Osteoblast (primary cell): ENCODE measurements at regions not wholly inside any gene's neighbourhood (a gene's known extent, or its start where the extent isn't known, plus 50 kb on each side); places are given as distances from the start of the nearest gene placed in this dataset.

Experiments used
- DNase-seq: peaks from one replicate; pipeline ENCODE4 v3.0.0; 2011; ENCODE audit warnings: low spot score, mixed read lengths; ENCODE audit not compliant: insufficient read length; ENCODE audit errors: missing footprints
- H2AFZ ChIP-seq: 2 replicates; pipeline ENCODE4 v1.6.0; 2011; ENCODE audit warnings: mild to moderate bottlenecking, low read length
- H3K27ac ChIP-seq: 2 replicates; pipeline ENCODE4 v1.5.1; 2011; ENCODE audit warnings: mild to moderate bottlenecking, low read depth, low read length, moderate library complexity
- H3K27me3 ChIP-seq: 2 replicates; pipeline ENCODE4 v1.6.0; 2012; ENCODE audit warnings: mild to moderate bottlenecking, control low read depth, inconsistent platforms, low read length, moderate library complexity; ENCODE audit not compliant: insufficient read depth
- H3K36me3 ChIP-seq: 2 replicates; pipeline ENCODE4 v1.5.1; 2011; ENCODE audit warnings: mild to moderate bottlenecking, low read length, control low read depth, moderate library complexity; ENCODE audit not compliant: insufficient read depth
- H3K4me1 ChIP-seq: 2 replicates; pipeline ENCODE4 v1.5.1; 2011; ENCODE audit warnings: mild to moderate bottlenecking, low read length, control low read depth, moderate library complexity; ENCODE audit not compliant: insufficient read depth
- H3K4me2 ChIP-seq: 2 replicates; pipeline ENCODE4 v1.6.0; 2011; ENCODE audit warnings: mild to moderate bottlenecking, low read length; ENCODE audit not compliant: insufficient read depth
- H3K4me3 ChIP-seq: fragments of 200-600 bp; sonication (generic); 3 replicates; pipeline ENCODE4 v1.5.1; 2012; ENCODE audit warnings: mild to moderate bottlenecking, low read length, inconsistent platforms; ENCODE audit not compliant: insufficient read depth
- H3K79me2 ChIP-seq: 2 replicates; pipeline ENCODE4 v1.6.0; 2012; ENCODE audit warnings: mild to moderate bottlenecking, low read length, control low read depth, inconsistent platforms; ENCODE audit not compliant: insufficient read depth
- H3K9me3 ChIP-seq: 2 replicates; pipeline ENCODE4 v1.5.1; 2011; ENCODE audit warnings: low read depth, low read length, control low read depth
- H4K20me1 ChIP-seq: 2 replicates; pipeline ENCODE4 v1.6.0; 2012; ENCODE audit warnings: mild to moderate bottlenecking, low read length, control low read depth; ENCODE audit not compliant: insufficient read depth
- TF ChIP-seq, protein P1 (sequence below): IDR thresholded peaks from 2 replicates; pipeline ENCODE4 v1.5.1; 2011; ENCODE audit warnings: mild to moderate bottlenecking, low read depth, low read length, moderate library complexity; ENCODE audit errors: extremely low read depth

DNA sequence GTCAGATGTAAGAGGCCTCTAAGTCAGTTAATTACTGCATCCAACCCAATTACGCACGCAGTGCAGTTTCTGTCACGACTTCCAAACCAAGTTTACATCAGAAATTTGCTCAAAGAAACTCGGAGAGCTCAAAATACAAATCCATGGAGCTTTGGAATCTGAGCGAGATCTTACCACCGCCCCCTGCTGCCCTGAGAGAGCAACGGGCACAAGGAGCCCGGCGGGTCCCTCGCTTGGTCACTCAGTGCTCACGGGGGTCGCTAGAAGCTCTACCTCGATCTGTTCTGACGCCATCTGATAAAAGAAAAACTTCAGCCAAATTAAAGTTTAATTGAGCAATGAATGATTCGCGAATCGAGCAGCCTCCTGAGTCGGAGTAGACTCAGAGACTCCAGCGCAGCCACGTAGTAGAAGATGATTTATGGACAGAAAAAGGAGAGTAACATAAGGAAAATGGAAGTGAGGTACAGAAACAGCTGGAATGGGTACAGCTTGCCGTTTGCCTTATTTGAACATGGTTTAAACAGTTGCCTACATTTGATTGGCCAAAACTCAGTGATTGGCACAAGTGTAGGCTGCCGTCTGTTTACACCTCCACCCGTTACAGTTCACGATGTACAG, 232.7 kb upstream of the ATP10A start:
- Histone ChIP-seq H3K9me3 (no peaks in the 10 kb centered on the region), H3K4me2 (no peak overlapping the region), H3K27me3 (no peaks in the 10 kb centered on the region), H3K79me2 (no peaks in the 10 kb centered on the region), H2AFZ (peak overlapping the region; percentile 42), H3K27ac (no peak overlapping the region), H4K20me1 (no peaks in the 10 kb centered on the region), H3K4me3 (no peak overlapping the region), H3K36me3 (no peaks in the 10 kb centered on the region), H3K4me1 (peaks cover 2% of the 10 kb centered on the region)
- TF ChIP-seq, protein P1, sequence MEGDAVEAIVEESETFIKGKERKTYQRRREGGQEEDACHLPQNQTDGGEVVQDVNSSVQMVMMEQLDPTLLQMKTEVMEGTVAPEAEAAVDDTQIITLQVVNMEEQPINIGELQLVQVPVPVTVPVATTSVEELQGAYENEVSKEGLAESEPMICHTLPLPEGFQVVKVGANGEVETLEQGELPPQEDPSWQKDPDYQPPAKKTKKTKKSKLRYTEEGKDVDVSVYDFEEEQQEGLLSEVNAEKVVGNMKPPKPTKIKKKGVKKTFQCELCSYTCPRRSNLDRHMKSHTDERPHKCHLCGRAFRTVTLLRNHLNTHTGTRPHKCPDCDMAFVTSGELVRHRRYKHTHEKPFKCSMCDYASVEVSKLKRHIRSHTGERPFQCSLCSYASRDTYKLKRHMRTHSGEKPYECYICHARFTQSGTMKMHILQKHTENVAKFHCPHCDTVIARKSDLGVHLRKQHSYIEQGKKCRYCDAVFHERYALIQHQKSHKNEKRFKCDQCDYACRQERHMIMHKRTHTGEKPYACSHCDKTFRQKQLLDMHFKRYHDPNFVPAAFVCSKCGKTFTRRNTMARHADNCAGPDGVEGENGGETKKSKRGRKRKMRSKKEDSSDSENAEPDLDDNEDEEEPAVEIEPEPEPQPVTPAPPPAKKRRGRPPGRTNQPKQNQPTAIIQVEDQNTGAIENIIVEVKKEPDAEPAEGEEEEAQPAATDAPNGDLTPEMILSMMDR: peak; percentile 45
- DNase-seq: no peak

DNA sequence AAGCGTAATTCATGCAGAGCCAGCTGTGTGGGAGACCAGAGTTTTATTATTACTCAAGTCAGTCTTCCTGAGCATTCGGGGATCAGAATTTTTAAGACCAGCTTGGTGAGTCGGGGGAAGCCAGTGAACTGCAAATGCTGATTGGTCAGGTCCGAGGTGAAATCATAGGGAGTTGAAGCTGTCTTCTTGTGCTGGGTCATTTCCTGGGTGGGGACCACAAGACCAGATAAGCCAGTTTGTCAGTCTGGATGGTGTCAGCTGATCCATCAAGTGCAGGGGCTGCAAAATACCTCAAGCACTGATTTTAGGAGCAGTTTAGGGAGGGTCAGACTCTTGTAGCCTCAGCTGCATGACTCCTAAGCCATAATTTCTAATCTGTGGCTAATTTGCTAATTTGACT, 228.1 kb upstream of the ATP10A start:
- Histone ChIP-seq H3K4me3 (no peak overlapping the region), H3K27ac (no peak overlapping the region), H3K4me1 (peaks cover 8% of the 10 kb centered on the region), H4K20me1 (no peaks in the 10 kb centered on the region), H2AFZ (no peak overlapping the region), H3K79me2 (no peaks in the 10 kb centered on the region), H3K9me3 (no peaks in the 10 kb centered on the region), H3K4me2 (no peak overlapping the region), H3K27me3 (no peaks in the 10 kb centered on the region), H3K36me3 (no peaks in the 10 kb centered on the region)
- no peak for DNase-seq
- TF ChIP-seq, protein P1: no peak

DNA sequence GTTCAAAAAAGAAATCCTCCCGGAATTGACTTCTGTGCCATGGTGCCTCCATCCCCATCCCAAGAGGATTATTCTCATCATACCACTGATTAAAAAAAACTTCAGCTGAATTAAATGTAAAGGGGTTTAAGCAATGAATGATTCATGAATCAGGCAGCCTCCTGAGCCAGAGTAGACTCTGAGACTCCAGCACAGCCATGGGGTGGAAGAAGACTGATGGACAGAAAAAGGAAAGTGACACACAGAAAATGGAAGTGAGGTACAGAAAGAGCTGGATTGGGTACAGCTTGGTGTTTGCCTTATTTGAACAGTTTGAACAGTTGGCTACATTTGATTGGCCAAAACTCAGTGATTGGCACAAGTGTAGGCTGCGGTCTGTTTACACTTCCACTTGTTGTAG, 224.8 kb upstream of the ATP10A start:
- Histone ChIP-seq H4K20me1 (no peaks in the 10 kb centered on the region), H3K4me2 (peak overlapping the region; percentile 19), H3K4me1 (peaks cover 12% of the 10 kb centered on the region), H3K79me2 (no peaks in the 10 kb centered on the region), H3K27me3 (no peaks in the 10 kb centered on the region), H3K9me3 (no peaks in the 10 kb centered on the region), H3K4me3 (no peak overlapping the region), H2AFZ (no peak overlapping the region), H3K27ac (no peak overlapping the region), H3K36me3 (no peaks in the 10 kb centered on the region)
- TF ChIP-seq, protein P1: no peak
- no peak for DNase-seq

DNA sequence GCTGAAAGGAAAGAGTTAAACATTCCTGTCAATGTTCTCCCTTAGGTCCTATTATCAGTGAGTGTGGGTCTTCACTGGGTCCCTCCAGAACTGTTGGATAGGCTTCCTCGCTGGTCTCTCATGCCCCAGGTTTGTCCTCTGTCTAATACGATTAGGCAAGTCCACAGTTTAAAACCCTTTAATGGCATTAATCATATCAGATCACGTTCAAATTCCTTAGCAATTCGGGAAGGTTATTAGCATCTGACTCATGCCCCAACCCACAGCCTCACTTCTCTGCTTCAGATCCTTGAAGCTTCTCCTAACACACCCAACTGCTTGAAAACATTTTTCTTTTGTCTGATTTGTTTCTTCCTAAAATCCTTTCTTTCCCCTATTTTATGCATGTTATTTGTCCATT, 224.3 kb upstream of the ATP10A start:
- no peak overlapping the region for H3K27ac ChIP-seq
- H3K4me3 ChIP-seq: no peak overlapping the region
- DNase-seq: no peak

More for the DNA sequence above, 224.3 kb upstream of the ATP10A start:
- no peaks in the 10 kb centered on the region for H3K9me3 ChIP-seq
- no peaks in the 10 kb centered on the region for H4K20me1 ChIP-seq
- H2AFZ ChIP-seq: peak overlapping the region; percentile 10
- H3K4me2 ChIP-seq: peak overlapping the region; percentile 19
- peaks cover 15% of the 10 kb centered on the region for H3K4me1 ChIP-seq
- no peaks in the 10 kb centered on the region for H3K79me2 ChIP-seq
- H3K27me3 ChIP-seq: no peaks in the 10 kb centered on the region
- H3K36me3 ChIP-seq: no peaks in the 10 kb centered on the region
- TF ChIP-seq, protein P1: no peak
